Glomerular endothelial cell (primary cell): ENCODE measurements at regions not wholly inside any gene's neighbourhood (a gene's known extent, or its start where the extent isn't known, plus 50 kb on each side); places are given as distances from the start of the nearest gene placed in this dataset.
"Not testable (repeated sequence)": the region's sequence is repeated elsewhere in the genome, so short reads cannot be mapped to it uniquely, and the experiment has no call there.

Experiments used
- DNase-seq: peaks from one replicate; pipeline ENCODE4 v3.0.0-alpha.2; 2011; ENCODE audit warnings: low read depth, low spot score; ENCODE audit errors: extremely low read depth

DNA sequence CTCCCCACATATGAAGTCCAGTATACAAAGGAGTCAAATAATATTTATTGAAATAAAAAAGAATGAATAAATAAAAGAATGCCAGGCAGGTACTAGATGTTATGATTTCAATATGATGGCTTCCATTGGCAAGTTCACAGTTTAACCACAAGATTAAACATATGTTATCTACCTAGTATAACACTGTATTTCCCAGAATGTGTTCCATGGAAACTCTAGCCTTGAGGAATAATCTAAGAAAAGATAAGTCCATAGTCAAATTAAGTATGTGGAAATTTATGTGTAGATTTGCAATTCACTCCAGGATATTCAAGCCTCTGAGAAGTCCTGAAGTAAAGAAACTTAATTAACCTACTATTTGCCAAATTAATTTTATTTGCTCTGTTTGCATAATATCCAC, 71.1 kb upstream of the FMNL2 start:
- DNase-seq, result no peak

DNA sequence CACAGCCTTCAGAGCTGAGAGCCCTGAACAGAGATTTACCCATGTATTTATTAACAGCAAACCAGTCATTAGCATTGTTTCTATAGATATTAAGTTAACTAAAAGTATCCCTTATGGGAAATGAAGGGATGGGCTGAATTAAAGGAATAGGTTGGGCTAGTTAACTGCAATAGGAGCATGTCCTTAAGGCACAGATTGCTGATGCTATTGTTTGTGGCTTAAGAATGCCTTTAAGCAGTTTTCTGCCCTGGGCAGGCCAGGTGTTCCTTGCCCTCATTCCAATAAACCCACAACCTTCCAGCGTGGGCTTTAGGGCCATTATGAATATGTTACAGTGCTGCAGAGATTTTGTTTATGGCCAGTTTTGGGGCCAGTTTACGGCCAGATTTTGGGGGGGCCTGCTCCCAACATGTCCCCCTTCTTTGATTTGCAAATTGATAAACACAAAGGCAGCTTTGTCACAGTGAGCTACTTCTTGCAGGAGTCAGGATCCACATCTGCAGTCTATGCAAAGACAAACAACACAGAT, 61.2 kb upstream of the FMNL2 start:
- not testable (repeated sequence) for DNase-seq

DNA sequence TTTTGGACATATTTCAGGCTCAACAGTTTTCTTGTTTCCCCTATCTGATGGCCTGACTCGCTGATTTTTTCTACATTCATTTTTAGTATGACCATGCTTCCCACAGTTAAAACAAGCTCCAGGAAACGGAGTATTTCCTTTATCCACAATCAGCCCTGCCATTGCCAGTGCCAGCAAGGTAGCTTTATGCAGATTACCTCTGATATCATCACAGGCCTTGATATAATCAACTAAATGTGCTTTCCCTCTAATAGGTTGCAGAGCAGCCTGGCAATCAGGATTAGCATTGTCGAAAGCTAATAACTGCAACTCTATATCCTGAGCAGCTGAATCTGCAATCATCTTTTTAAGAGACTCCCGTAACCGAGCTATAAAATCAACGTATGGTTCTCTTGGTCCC, 57.1 kb upstream of the FMNL2 start:
- DNase-seq, result not testable (repeated sequence)

DNA sequence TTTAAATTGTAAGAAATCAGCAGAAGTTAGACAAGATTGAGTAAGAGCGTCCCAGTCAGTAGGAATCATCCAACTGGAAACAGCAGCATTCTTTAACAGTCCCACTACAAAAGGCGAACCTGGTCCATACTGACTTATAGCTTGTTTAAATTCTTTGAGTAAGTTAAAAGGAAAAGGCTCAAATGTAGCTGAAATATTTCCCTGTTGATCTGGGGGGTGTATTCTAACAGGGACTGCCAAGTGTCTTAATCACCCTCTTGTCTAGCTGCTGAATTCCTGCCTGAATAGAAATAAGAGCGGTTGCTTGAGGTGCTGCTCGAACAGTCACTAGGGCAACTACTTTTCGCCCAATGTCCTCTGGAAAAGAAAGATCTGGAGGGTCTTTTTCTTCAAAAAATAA, 56.4 kb upstream of the FMNL2 start:
- no peak for DNase-seq

DNA sequence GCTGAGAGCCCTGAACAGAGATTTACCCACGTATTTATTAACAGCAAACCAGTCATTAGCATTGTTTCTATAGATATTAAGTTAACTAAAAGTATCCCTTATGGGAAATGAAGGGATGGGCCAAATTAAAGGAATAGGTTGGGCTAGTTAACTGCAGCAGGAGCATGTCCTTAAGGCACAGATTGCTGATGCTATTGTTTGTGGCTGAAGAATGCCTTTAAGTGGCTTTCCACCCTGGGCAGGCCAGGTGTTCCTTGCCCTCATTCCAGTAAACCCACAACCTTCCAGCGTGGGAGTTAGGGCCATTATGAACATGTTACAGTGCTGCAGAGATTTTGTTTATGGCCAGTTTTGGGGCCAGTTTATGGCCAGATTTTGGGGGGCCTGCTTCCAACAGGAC, 55.6 kb upstream of the FMNL2 start:
- not testable (repeated sequence) for DNase-seq

DNA sequence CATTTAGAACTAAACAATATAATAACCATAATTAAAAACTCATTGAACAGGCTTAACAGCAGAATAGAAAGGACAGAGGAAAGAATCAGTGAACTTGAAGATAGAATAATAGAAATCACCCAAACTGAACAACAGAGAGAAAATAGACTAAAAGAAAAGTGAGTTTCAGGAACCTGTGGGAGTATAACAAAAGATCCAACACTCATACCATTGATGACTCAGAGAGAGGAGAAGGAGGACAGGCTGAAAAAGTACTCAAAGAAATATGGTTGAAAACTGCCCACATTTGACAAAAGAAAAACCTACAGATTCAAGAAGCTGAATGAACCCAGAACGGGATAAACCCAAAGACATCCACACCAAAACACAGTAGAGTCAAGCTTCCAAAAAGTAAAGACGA, 54.2 kb upstream of the FMNL2 start:
- DNase-seq, result no peak

DNA sequence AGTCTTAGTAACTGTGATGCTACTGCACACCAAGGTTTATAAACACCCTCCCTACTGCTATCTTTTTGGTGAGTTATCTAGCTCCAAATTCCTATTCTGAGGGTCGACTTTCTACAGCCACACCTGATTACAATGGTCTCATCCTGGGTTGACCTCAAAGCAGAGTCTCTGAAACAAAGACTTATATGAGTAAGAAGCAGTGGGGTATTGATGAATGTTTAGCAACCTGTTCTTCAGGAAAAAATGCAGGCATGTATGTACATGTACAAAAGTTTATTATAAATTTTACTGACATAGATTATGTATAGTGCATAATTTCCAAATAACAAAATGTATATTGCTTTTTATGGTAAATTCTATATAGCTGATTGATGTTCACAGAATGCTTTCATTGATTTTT, 51.6 kb upstream of the FMNL2 start:
- DNase-seq, result no peak

DNA sequence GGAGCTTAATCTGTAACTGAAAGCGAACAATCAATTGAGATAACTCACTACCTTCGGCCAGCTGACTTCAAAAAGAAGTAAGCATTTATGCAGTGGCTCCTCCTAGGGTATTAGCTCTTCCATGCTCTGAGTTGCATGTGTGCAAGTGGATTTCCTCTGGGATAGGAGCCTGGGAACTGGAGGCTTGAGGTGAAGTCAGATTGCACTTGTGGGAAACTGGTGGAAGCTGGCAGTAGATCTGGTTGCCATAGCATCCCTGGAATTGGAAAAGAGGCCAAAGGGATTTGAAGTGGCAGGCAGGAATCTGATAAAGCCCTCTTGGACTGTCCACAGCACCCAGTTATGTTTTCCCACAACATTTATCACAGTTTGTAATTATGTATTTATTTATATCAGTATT, 50.6 kb upstream of the FMNL2 start:
- DNase-seq, result no peak
